SH-SY5Y (cell line): ENCODE measurements at regions not wholly inside any gene's neighbourhood (a gene's known extent, or its start where the extent isn't known, plus 50 kb on each side); places are given as distances from the start of the nearest gene placed in this dataset.

Source experiments
- GATA2 ChIP-seq: IDR thresholded peaks from 2 replicates; pipeline ENCODE4 v1.6.1; 2011; ENCODE audit warnings: mild to moderate bottlenecking, low read depth, low read length
- GATA3 ChIP-seq: IDR thresholded peaks from 2 replicates; pipeline ENCODE4 v1.6.1; 2011; ENCODE audit warnings: low read depth, mild to moderate bottlenecking, low read length, moderate library complexity

DNA sequence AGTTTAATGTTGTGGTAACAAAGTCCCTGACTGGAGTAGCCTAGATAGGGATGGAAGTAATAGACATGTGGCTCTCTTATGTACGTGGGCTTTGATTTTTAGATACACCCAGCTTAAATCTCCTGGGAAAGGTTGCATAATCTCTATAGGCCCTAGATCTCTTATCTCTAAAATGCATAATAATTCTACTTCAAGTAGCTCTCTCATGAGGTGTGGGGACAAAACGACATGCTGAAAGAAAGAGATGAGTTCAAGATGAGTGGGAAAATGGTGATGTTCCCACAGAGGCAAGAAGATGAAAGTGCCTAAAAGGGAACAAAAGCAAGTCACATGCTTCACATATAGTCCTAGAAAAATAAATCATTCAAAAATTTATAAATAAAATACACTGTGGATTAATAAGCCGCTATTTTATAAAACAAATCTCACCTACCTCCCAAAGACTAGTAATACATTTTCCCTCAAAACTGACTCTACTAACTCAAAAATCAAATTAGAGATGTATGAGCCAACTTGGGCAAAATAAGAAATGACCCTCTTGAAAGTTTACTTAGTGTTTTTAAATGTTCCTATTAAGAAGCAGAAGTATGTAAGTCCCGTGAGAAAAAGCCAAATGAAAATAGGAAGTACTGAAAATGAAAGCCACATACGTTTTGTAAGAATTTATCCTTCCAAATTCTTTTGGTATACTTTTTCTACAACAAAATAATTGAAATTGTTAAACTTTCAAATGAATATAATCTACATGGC lies 148.2 kb upstream of the ITGA4 start:
- TF ChIP-seq GATA2: no peak
- TF ChIP-seq GATA3: no peak

GRCh38 chr2:181309586-181309985 lies 147.6 kb upstream of the ITGA4 start:
- TF ChIP-seq GATA3: no peak

GRCh38 chr2:181310967-181311366 lies 146.2 kb upstream of the ITGA4 start:
- TF ChIP-seq GATA3: no peak
- no peak for TF ChIP-seq GATA2

GRCh38 chr2:181311837-181312236 lies 145.3 kb upstream of the ITGA4 start:
- no peak for TF ChIP-seq GATA3
- no peak for TF ChIP-seq GATA2

GRCh38 chr2:181312515-181312927 lies 144.7 kb upstream of the ITGA4 start:
- TF ChIP-seq GATA3: no peak
- no peak for TF ChIP-seq GATA2

DNA sequence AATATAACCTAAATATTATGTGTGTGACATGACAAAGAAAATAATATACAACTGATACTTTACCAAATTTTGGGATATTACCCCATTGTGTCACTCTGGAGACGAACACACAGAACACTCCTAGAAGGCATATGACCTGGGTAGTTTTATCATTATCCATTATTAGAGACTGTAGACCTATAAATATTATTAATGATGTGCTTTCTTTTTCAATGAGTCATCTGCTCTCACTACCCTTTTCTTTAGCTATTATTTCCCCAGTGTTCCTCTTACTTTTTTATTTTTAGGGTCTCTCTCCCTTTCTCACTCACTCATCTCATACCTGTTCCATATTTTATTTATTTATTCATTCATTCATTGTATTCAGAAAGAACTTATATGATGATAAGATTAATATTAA lies 143.3 kb upstream of the ITGA4 start:
- TF ChIP-seq GATA3 (no peak), GATA2 (no peak)

- TF ChIP-seq GATA3: no peak
- no peak for TF ChIP-seq GATA2
These were observed 142.6 kb upstream of the ITGA4 start for GRCh38 chr2:181314551-181314950.

- TF ChIP-seq GATA3 (no peak), GATA2 (no peak)
These were observed 139.7 kb upstream of the ITGA4 start for GRCh38 chr2:181317511-181317910.

DNA sequence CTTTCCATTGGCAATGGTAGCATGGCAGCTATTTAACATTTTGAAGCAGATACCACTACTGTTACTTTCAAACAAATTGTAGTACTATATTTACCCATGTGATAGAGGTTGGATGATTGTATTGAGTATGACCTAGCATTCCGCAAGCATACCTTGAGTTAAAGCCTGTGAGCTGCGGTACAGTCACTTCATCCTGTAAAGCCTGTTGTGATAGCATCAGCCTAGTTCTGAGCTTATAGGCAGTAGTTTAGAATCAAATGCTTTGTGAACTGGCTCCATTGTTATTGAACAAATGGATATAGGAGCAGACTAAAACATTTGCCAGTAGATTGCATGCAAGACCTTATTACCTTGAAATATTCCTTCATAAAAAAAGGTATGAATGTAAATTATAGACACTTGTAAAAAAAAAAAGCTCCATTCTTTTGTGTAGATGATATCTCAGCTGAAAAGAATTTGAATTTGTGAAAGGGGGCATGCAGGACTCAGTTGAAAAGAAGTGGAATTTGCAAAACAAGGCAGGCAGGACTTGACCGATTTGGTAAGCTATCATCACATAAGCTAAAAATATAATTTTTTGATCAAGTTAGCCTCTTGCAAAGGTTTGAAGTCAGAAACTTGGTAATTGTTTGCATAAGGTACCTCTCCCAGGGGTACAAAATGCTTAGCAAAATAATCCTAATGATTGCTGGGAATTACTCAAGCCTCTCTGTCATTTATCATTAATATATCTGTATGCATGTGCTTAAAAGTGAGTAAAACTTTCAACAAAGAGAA lies 138.5 kb upstream of the ITGA4 start:
- no peak for TF ChIP-seq GATA2
- no peak for TF ChIP-seq GATA3

DNA sequence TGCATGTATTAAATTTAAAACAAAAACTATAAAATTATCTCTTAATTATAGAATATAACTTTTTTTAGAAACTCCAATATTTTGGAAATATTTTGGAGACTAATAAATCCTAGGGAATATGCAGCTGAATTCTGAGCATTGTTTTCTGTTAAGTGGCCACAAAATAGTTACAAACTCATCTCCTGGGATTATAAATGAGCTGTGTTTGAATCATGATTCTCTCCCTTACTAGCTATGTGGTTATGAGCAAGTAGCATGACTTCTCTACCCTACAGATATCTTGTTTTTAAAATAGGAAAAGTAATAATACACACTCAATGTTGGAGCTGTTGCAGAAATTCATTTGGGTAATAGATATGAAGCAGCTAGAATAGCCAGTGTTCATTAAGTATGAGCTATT lies 137.9 kb upstream of the ITGA4 start:
- no peak for TF ChIP-seq GATA3
- TF ChIP-seq GATA2: no peak

- TF ChIP-seq GATA2 (no peak), GATA3 (no peak)
These were observed 136.5 kb upstream of the ITGA4 start for GRCh38 chr2:181320638-181321037.

GRCh38 chr2:181324912-181325311 lies 132.3 kb upstream of the ITGA4 start:
- TF ChIP-seq GATA3 (no peak), GATA2 (no peak)

DNA sequence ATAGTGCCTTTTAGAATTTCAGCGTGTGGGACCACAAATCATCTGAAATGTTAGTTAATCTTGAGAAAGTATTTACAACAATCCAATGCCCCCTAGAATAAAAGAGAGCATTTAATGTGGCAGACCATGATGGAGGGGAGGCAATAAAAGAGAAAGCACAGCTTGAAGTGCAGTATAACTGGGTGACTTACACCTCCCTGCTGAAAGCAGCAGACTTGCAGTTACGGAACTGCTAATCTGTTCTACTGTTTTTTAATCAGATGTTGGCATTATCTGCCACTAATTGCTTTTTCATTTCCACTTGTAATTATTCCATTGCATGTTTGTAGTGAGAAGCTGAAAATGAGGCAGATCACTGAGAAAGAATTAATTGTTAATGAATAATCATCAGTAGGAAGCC lies 130.5 kb upstream of the ITGA4 start:
- TF ChIP-seq GATA2 (no peak), GATA3 (no peak)

DNA sequence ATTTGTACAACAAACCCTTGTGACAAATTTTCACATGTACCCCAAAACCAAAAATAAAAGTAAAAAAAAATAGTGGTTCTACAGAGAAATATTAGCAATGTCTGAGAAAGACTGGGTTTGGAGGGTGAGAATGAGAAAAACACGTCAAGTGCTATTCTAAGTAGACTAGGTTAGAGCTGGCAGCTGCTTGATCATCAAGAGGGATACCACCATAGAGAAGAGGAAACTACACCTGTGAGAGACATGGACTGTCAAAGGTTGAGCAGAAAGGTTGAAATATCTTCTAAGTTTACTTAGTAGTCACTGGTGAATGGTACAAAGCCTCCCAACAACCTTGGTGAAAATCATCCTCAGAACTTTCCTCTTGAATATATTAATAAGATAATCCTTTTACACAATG lies 126.9 kb upstream of the ITGA4 start:
- TF ChIP-seq GATA2: no peak
- TF ChIP-seq GATA3: no peak

- TF ChIP-seq GATA2: no peak
- TF ChIP-seq GATA3: no peak
These were observed 125.1 kb upstream of the ITGA4 start for GRCh38 chr2:181332044-181332605.
